ENCODE measurements at regions not wholly inside any gene's neighbourhood (a gene's known extent, or its start where the extent isn't known, plus 50 kb on each side); places are given as distances from the start of the nearest gene placed in this dataset.

- H3K36me3 ChIP-seq (replicated peaks in 1 of 2; ENCODE audit: insufficient read depth in 1 of 2, low read depth in 2 of 2), result no peaks in the 10 kb centered on the region
- 80 to 82% methylated on average over 3 of the region's 3 CpGs for WGBS, 2 donors
- no peak for TF ChIP-seq POLR2A (IDR thresholded peaks at IDR 0.05)
- TF ChIP-seq CTCF (IDR thresholded peaks at IDR 0.05), result no peak
- ATAC-seq (no peak), DNase-seq (no peak)
- no peaks in the 10 kb centered on the region for H3K4me1 ChIP-seq
- intact Hi-C loops (cut with DNase I), result no loop called here
- H3K27ac ChIP-seq, result no peak overlapping the region
- no peaks in the 10 kb centered on the region for H3K27me3 ChIP-seq
- no peaks in the 10 kb centered on the region for H3K9me3 ChIP-seq
- no peak overlapping the region for H3K4me3 ChIP-seq
Observed at GRCh38 chr7:79971058-79971457, 163.6 kb upstream of the GNAI1 start.

- no peak for TF ChIP-seq CTCF (IDR thresholded peaks at IDR 0.05)
- no peak for TF ChIP-seq POLR2A (IDR thresholded peaks at IDR 0.05)
- DNase-seq (no peak), ATAC-seq (no peak)
- intact Hi-C loops (cut with DNase I), result no loop called here
- 59 to 61% methylated on average over 2 of the region's 2 CpGs for WGBS, 2 donors
- no peaks in the 10 kb centered on the region for H3K27me3 ChIP-seq
- no peaks in the 10 kb centered on the region for H3K4me1 ChIP-seq
- no peaks in the 10 kb centered on the region for H3K36me3 ChIP-seq (replicated peaks in 1 of 2; ENCODE audit: insufficient read depth in 1 of 2, low read depth in 2 of 2)
- no peak overlapping the region for H3K4me3 ChIP-seq
- H3K9me3 ChIP-seq, result no peaks in the 10 kb centered on the region
- no peak overlapping the region for H3K27ac ChIP-seq
Observed at GRCh38 chr7:79968894-79969293, 165.7 kb upstream of the GNAI1 start.

GRCh38 chr7:79968077-79968648 lies 166.5 kb upstream of the GNAI1 start:
- DNase-seq (no peak), ATAC-seq (no peak)
- no peaks in the 10 kb centered on the region for H3K4me1 ChIP-seq
- intact Hi-C loops (cut with DNase I), result no loop called here
- TF ChIP-seq CTCF (IDR thresholded peaks at IDR 0.05) (no peak), POLR2A (IDR thresholded peaks at IDR 0.05) (no peak)
- no peak overlapping the region for H3K4me3 ChIP-seq
- no peaks in the 10 kb centered on the region for H3K9me3 ChIP-seq
- WGBS, 2 donors, result 63 to 73% methylated on average over 3 to 4 of the region's 4 CpGs
- H3K27me3 ChIP-seq, result no peaks in the 10 kb centered on the region
- no peaks in the 10 kb centered on the region for H3K36me3 ChIP-seq (replicated peaks in 1 of 2; ENCODE audit: insufficient read depth in 1 of 2, low read depth in 2 of 2)
- no peak overlapping the region for H3K27ac ChIP-seq

GRCh38 chr7:79965946-79966345 lies 168.7 kb upstream of the GNAI1 start:
- no peaks in the 10 kb centered on the region for H3K36me3 ChIP-seq (replicated peaks in 1 of 2; ENCODE audit: insufficient read depth in 1 of 2, low read depth in 2 of 2)
- H3K9me3 ChIP-seq, result no peaks in the 10 kb centered on the region
- no peak overlapping the region for H3K4me3 ChIP-seq
- DNase-seq, result no peak
- TF ChIP-seq CTCF (IDR thresholded peaks at IDR 0.05) (no peak), POLR2A (IDR thresholded peaks at IDR 0.05) (no peak)
- WGBS, 2 donors, result 57 to 60% methylated on average over 4 of the region's 4 CpGs
- H3K27me3 ChIP-seq, result no peaks in the 10 kb centered on the region
- intact Hi-C loops (cut with DNase I), result no loop called here
- no peak overlapping the region for H3K27ac ChIP-seq
- H3K4me1 ChIP-seq, result no peaks in the 10 kb centered on the region
- no peak for ATAC-seq

GRCh38 chr7:79964463-79964862 lies 170.2 kb upstream of the GNAI1 start:
- intact Hi-C loops (cut with DNase I), result no loop called here
- WGBS, 2 donors, result 40 to 57% methylated on average over 1 of the region's 1 CpG
- Histone ChIP-seq H3K4me1 (no peaks in the 10 kb centered on the region), H3K27ac (no peak overlapping the region), H3K36me3 (replicated peaks in 1 of 2; ENCODE audit: insufficient read depth in 1 of 2, low read depth in 2 of 2) (no peaks in the 10 kb centered on the region), H3K4me3 (no peak overlapping the region), H3K9me3 (no peaks in the 10 kb centered on the region), H3K27me3 (no peaks in the 10 kb centered on the region)
- TF ChIP-seq CTCF (IDR thresholded peaks at IDR 0.05) (no peak), POLR2A (IDR thresholded peaks at IDR 0.05) (no peak)
- ATAC-seq (no peak), DNase-seq (no peak)
